SKM-1 (cell line): ENCODE measurements at regions not wholly inside any gene's neighbourhood (a gene's known extent, or its start where the extent isn't known, plus 50 kb on each side); places are given as distances from the start of the nearest gene placed in this dataset.
A peak's percentile ranks its signal among the peaks of the same experiment; 100 is the strongest.

Source experiments
- DNase-seq: peaks from one replicate; lab custom pipeline; 2025; ENCODE audit not compliant: unreplicated experiment; lab: John Stamatoyannopoulos, UW

DNA sequence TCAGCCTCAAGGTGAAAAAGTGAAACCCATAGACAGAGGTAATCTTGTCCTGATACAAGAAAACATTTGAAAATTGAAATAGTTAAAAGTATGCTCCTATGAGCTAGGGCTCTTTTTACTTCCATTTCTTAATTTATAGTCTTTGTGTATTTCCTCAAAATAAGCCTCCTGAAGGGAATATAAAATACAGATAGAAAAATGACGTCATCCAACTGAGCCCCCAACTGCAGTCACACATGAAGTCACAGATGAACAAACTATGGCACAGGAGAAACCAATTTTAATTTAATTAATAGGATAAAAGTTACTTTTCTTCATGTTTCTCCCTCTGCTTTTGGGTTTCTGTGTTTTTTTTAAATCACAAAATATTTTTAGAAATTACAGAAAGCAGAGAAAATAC is 280.3 kb downstream of the HTR7 start:
- DNase-seq, result no peak

DNA sequence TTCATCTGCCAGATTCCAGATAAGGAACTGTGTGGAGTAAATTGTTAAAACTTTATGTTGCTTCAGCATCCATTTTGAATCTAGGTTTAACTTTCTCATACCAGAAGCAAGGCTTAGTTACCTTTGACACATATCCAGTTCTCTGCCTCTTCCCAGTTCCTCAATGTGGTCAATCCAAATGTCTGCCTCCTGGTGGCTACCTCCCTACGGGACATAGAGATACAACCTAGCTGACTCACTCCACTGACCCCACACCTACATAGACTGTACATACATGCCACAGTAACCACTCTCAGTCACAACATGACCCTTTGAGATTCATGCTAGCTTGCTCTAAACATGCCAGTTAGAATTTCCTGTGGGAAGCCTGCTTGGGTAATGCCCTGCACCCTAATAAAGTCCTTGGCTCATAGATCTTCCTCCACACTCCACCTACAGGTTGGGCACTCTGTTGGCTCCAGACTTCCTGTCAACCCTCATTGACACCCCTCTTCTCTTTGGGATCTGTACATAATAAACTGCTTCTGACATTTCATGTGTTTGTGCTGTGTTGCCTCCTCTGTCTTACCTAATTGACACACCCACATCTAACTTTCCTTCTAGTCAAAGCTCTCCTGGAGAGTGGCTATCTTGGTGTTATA is 278.1 kb downstream of the HTR7 start:
- peak; percentile 5 for DNase-seq

DNA sequence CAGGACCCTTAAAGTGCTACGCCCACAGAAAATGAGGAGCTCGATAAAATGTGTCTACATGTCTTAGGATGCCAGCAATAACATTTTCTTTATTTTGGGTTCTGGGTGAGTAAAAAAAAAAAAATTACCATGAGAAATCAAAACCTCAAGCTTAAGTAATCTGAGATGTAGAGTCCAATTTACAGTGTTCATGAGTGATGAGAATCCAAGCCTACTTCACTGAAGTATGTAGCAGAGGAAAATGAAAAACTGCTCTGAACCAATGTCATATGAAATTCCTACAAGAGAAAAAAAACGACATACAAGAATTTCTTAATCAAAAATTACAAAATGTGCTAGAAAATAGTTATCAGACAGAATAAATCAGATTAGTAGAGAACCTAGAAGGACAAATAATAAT is 274.4 kb downstream of the HTR7 start:
- no peak for DNase-seq

DNA sequence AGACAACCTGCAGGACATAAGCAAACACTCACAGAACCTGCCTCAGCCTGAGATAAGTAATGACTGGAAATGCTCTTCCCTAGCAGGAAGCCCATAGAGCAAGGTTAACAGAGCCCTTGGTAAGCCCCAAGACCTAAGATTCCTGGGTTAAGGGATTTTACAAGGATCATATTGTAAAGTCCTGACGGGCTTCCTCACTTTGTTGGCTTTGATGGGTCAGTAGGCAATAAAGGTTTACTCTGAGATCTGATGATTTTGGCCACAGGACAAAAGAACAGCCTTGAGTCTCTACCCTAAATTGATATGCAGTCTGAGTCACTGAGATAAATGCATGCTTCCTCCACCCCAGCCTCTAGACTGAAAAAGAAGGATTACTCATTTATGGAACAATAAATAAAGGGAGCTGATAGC is 270.8 kb downstream of the HTR7 start:
- no peak for DNase-seq

DNA sequence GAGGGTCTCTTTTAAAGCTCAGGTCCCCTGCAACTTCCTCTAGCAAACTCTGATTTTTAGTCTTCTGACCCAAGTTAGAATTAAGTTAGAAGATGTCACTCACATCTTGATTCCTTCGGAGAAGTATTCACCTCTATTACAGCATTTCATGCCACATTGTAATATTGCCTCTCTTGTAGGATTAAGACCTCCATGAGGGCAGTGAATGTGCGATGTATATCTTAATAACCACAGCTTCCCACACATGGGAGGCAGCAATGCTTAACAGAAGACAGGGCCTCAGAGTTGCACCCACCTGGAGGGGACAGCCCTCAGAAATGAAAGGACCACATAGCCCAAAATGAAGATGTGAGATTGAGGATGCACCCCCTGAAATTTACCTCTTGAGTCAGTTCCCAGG is 270.3 kb downstream of the HTR7 start:
- no peak for DNase-seq

DNA sequence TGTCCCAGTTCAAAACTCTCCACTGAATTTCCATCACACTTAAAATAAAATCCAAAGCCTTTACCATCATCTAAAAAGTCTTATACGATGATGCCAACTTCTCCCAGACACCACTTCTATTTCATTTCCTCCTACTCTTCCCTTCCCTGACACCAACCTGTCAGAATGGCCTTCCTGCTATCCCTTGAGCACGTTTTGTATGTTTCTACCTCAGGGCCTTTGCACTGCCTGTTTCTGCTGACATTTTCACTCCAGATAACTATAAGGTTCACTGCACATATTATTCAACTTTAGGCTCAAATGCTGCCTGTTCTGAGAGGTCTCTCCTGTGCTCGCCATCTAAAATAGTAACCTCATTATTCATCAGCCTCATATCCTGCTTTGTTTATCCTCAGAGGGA is 269.6 kb downstream of the HTR7 start:
- DNase-seq, result no peak

DNA sequence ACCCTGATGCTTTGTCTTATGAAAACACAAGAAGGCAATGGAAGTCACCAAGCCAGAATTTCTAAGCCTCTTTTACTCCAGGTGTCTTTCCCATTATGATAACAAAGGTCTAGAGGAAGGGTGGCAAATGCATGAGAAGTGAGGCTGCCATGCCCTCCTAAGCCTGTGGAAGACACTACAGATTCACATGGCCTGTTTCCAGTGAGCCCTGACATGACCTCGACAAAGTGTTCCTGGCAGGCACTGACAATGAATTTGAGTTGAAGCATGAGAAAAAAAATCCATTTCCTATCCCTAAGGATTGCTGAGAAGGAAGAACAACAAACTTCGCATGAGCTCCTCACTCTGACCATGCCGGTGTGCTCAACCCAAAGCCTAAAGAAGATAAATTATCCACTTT is 268.0 kb downstream of the HTR7 start:
- no peak for DNase-seq

DNA sequence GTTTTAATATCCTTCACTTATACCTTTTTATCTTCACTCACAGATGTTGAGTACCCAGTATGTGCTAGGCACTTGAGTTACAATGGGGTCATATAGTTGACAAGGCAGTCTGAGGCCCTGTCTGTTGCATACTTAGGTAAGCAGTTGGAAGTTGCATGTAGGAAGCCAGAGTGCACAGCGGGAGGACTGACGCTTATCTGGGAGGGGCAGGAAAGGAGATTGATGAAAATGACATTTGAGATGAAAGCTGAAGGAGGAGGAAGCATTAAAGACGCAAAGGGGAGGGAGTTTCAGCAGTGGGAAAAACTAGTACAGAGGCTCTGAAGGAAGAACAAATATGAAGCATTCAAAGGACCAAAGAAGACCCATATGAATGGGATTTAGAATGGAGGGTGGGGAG is 266.2 kb downstream of the HTR7 start:
- no peak for DNase-seq

DNA sequence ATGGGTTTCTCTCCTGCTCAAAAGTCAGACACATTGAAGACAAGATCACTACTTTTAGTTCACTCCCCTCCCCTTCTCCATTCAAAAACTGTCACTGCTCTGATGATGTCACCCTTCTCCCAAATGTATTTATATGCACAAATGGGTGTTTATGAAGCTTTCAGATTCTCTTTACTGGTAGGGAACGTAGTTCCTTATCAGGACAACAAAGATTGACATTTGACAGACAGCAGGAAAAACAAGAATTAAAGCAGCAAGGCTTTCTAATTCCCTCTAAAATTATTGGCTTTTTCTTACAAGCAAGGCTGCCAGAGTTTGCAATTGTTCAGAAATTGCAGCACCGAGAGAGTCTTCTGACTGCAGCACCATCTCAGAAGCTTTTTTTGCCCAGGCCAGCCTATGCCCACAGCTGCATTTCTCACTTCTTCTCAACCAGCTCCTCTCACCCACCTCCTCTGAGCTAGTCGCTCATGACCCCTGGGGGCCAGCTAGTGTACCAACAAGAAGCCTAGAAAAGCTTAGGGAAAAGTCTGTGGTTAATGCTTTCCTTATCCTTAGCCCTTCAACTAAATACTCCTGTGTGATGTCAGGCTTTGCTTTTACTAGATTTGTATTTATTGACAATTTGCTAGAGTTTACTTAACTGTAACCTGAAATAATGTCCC is 265.1 kb downstream of the HTR7 start:
- peak; percentile 3 for DNase-seq

DNA sequence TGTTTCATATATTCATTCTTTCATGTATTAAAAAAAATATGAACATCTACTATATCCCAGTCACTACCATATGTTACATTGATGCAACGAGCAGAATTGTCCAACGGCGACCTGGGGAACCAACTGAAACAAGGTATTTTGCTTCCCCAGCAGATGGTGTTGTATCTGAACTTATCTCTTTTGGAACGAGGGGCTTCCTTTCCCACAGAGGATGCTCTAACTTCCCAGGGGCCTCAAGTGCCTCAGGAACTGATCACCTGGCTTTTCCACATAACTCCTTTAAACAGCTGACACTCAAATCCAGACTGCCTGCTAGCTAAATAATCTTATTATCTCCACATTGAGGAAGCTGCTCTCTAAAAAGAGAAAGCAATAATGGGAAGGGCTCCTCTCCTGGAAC is 259.3 kb downstream of the HTR7 start:
- DNase-seq, result no peak

DNA sequence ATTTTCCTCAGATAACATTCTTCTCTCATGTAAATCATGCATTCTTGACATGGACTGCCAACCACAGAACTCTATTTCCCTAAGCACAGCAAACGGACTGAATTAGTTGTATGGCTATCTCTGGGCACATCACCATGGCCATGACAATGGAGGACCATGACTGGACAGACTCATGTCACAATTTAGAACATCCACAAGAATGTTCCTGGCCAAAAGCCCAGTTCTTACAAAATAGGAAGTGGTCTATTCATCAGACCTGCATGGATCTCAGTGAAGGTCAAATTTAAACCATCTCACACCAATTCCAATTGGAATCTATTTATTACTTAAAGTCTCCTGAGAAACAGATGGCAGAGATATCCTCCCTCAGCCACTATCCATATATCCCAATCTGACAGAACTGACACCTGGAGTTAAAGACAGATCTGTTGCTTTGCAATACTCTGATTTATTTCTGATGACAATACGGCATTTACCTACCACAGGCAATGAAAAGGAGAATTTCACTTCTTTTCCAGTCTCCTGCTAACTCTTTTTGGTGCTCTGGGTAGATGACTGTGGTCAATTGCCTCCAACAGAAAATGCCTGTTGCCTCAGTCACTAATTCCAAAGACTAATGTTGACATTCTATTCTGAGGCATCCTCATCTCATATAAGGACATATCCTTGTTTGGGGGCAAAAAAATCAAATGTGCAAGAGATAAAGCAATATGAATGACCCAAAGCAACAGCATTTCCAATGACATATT is 254.8 kb downstream of the HTR7 start:
- no peak for DNase-seq

DNA sequence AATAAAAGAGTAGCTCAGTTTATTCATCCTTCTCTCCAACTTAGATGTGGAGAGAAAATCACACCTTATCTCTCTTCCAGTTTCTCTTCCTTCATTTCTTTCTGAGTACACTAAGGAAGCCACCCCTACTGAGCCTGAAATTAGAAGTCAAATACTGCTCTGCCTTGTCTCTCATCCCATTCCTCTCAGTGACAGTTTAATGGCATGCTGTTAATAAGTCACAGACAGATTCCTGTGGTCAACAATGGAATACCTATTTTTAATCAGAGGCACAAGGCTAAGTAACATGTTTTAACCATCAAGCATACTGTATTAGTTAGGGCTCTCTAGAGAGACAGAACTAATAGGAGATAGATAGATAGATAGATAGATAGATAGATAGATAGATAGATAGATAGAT is 253.2 kb downstream of the HTR7 start:
- no peak for DNase-seq

DNA sequence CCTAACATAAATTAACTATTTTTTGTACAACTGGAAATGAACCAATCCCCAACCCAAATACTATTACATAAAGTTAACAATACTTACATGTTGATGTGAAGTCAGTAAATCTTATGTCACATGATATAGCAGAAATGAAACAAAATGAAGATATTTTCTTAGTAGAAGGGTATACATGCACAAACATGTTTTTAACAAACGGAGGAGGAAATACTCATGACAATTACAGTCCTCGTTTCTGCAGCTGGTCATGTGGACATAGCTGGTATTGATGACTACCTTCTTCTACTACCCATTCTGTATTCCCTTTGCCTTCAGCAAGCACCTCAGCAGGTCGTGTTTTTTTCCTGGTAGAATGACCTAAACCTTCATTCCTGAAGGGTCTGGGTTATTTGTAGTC is 252.3 kb downstream of the HTR7 start:
- DNase-seq, result no peak

DNA sequence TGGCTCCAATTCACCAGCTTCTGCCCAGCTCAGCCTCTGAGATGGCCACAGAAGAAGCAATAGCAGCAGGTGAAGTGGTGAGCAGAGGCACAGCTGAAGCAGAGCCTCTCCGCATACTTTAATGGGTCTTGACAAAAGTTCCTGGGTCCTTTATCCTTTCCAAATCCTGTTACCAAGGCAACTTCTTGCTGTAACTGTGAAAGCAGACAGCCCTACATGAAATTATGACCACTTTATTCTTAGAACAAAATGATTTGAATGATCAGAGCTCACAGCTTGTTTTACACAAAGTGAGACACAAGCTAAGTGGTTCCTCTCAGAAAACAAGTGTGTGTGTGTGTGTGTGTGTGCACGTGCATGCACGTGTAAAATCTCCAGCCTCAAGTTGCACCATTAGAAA is 245.6 kb downstream of the HTR7 start:
- DNase-seq, result no peak

DNA sequence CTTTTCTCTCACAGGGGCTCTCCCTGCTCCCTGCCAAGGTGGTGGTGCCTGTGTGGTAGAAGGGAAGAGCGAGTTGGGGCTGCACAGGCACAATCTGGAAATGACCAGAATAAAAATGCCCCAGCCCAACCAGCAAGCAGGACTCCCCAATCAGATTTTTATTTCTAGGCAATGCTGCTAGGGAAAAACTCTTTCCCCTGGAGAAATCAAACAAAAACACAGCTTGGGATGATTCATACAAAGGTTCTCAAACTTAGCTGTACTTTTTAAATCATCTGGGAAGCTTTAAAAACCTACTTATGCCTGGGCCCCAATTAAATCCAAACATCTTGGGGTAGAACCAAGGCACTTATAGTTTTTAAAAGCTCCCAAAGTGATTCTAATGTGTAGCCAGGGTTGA is 243.2 kb downstream of the HTR7 start:
- DNase-seq, result no peak

DNA sequence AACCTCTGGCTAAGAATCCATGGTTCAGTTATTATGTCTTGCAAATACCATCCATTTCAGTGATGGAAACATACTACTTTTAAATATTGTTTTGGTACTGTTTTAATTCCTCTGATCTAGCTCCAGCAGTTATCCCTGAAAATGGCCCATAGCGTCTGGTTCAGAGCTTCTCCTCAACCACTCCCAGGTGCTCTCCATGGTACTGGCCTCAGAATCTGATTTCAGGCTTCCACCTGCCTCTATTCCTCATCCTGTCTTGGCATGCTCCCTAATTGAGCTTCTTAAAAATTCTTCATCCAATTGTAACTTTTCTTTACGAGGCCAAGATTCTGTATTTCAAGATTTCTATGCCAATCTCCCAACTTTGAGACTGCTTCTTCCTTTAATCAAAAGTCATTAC is 236.3 kb downstream of the HTR7 start:
- no peak for DNase-seq

DNA sequence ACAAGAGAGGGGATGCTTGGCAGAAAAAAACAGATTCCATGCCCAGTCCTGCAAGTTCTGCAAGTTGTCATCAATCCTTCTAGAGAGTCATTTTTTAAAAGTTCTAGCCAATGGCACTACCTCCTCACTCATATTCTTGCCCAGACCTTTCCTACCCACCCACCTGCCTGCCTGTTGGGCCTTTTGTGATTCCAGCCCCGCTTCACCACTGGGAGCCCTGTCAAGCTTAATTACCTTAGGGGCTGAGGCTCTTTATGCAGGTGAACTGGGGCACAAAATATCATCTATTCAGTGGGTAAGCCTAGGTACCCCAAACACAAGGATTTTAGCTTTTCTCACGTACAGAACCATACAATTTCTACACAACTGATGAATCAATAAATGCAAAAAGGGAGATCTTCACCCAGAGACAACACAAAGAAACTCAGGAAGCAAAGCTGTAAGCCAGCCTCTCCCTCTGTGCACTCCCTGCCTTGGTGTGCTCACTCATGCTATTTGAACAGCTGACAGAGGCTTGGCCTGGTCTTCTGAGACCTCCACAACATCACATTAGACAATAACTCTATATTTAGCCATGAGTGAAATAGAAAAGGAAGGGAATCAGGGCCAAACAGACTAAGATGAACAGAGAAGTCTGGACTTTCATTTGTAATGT is 222.6 kb downstream of the HTR7 start:
- DNase-seq, result no peak

DNA sequence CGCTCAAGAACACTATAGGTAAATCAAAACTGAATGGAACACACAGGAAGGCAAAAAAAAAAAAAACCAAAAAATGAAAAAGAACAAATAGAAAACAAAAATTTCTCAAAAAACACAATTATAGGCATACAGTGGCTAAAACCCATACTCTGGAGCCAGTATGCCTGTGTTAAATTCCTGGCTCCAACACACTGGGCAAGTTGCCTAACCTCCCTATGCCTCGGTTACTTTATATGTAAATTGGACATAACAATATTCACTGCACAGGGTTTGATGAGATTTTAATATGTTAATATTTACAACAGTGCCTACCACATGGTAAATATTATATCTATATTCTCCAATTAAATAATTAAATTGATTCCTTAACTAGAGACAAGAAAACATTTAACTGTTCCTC is 217.1 kb downstream of the HTR7 start:
- DNase-seq, result no peak

DNA sequence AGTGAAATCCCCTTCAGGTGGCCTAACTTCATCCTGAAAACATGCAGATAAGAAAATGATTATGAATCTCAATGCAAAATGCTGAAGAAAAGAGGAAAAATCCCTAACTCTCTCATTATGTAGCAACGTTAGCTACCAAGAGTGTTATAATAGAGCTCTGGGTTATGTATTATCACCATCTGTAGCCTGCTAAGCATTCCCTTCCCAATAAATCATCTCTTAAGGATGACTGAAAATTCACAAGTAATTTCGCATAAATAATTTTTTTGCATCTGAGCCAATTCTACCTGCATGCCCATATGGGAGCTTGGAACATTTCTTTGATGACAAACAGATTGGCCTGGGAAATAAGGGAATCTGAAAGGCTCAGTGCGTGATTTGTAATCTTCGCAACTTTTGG is 216.1 kb downstream of the HTR7 start:
- no peak for DNase-seq

DNA sequence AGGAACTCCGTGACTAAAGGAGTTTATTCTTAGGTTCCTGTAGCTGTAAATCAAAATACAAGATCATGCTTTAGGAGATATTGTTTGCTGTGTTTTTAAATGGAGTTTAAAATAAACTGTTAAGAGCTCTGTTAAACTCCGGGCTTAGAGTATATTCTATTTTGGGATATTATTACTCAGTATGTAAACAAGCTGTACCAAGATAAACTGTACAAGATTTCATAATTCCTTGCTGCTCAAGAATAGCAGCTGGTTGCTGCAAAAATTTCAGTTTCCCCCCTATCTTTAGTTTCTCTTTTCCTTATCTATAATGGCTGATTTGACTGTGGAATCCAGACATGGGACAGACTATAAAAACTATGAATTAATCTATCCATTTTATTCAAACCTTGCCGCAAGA is 215.7 kb downstream of the HTR7 start:
- DNase-seq, result no peak

DNA sequence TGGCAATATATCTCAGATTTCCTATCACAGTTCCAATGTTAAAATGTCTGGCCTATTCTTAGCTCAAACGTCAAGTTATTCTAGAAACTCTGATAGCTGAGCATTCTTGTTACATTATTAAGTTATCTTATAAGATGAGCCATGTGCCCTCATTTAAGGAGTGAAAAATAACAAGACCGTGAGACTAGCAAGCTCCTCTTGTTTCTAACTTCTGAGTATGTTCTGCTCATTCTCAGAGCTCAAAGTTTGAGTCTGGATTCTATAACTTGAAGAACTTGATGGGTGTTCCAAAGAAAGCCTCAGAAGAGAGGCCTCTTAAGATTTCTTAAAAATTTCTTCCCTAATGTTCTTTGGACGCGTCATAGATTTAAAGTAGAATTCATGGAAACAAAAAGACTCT is 215.2 kb downstream of the HTR7 start:
- no peak for DNase-seq

DNA sequence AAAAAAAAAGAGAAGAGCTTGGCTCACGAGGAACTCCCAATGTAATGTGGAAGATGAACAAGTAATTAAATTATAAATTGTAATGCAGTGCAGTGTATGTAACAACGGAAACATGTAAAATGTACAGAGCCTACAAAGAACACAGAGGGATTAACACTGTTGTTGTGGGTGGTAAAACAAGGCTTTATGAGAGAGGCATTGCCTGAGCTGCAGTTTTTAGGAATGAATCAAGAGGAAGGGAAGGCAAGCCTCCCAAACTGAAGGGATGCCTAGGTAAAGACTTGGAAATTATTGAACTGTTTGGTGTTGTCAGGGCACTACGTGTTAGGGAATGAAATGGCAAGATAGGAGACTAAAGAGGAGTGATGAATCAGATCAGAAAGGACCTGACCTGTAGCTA is 213.7 kb downstream of the HTR7 start:
- no peak for DNase-seq
